Astrocyte of the cerebellum (primary cell): ENCODE measurements at regions not wholly inside any gene's neighbourhood (a gene's known extent, or its start where the extent isn't known, plus 50 kb on each side); places are given as distances from the start of the nearest gene placed in this dataset.

Experiments used
- DNase-seq: peaks from one replicate; pipeline ENCODE4 v3.0.0-alpha.2; 2011; ENCODE audit warnings: low read depth
- H3K4me3 ChIP-seq: 2 replicates; pipeline ENCODE4 v1.5.1; 2011; ENCODE audit warnings: mild to moderate bottlenecking, low read depth, low read length, moderate library complexity
- CTCF ChIP-seq: IDR thresholded peaks from 2 replicates; pipeline ENCODE4 v1.5.1; 2012; ENCODE audit warnings: low read length, low read depth, moderate library complexity, mild to moderate bottlenecking; ENCODE audit errors: missing control alignments
- in situ Hi-C: cut with HindIII; loops from 2 replicates; pipeline ENCODE4 v1.10.0; 2017; ENCODE audit warnings: low sequenced_read_pairs

- in situ Hi-C loops, result no loop called here
- DNase-seq, result no peak
- TF ChIP-seq CTCF, result no peak
- no peak overlapping the region for H3K4me3 ChIP-seq
These were observed 172.6 kb upstream of the SOX4 start for GRCh38 chr6:21420926-21421325.

DNA sequence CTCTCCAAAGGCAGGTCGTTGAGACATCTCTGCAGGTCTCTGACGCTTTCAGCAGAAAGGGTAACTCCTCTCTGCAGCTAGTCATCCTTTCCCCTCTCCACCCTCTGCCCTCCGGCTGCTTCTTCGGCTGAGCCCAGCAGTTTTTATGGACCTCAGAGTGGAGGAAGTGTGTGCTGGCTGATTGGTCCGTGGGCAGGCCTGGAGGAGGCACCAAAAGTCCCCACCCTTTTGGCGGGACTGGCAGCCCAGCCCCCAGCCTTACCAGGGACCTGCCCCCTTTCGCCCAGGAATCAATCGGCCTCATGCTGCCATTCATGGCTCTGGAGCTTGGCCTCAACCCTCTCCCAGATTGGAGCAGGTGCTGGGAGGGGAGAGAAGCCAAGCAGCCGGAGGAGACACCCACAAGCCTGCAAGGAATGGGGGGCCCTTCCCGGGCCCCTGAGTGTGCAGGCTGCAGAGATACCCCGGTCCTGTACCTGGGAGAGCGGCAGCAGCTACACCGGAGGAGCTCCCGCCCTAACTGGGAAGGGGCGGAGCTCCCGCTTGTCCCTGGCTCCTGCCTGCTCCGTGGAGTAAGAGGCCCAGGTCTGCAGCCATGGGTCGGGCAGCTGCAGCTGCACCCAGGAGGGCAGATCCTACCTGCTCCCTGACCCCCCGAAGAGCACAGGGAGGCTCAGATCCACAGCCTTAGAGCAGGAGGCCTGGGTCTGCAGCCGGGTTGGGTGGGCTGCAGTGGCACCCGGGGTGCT, 170.3 kb upstream of the SOX4 start:
- in situ Hi-C loops, result no loop called here
- no peak for DNase-seq
- H3K4me3 ChIP-seq, result no peak overlapping the region
- no peak for TF ChIP-seq CTCF

- in situ Hi-C loops, result no loop called here
- H3K4me3 ChIP-seq, result no peak overlapping the region
- no peak for DNase-seq
- TF ChIP-seq CTCF, result no peak
These were observed 166.6 kb upstream of the SOX4 start for GRCh38 chr6:21426841-21427490.

GRCh38 chr6:21429291-21429690, 164.3 kb upstream of the SOX4 start:
- H3K4me3 ChIP-seq, result no peak overlapping the region
- in situ Hi-C loops, result no loop called here
- DNase-seq, result no peak
- no peak for TF ChIP-seq CTCF

- in situ Hi-C loops, result no loop called here
- no peak overlapping the region for H3K4me3 ChIP-seq
- DNase-seq, result no peak
- no peak for TF ChIP-seq CTCF
These were observed 162.0 kb upstream of the SOX4 start for GRCh38 chr6:21431526-21431925.

DNA sequence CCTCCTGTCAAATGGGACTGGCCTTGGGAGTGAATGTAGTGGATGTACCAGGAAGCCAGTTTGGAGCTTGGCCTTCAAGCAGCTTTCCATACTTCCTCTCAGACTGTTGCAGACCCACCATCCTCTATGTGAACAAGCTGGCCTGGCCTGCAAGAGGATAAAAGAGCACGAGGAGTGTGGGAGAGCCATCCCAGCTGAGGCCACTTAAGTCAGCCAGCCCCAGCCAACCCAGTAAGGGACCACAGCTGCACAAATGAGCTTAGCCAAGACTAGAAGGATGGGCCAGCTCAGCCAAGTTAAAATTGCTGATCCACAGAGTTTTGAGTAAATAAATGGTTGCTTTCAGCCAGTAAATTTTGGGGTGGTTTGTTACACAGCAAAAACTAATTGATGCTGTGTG, 156.9 kb upstream of the SOX4 start:
- no peak for TF ChIP-seq CTCF
- in situ Hi-C loops, result no loop called here
- H3K4me3 ChIP-seq, result no peak overlapping the region
- DNase-seq, result no peak
